Loucy (cell line): ENCODE measurements at regions not wholly inside any gene's neighbourhood (a gene's known extent, or its start where the extent isn't known, plus 50 kb on each side); places are given as distances from the start of the nearest gene placed in this dataset.

Experiments
- CTCF ChIP-seq: fragments of 200-600 bp; sonication (generic); conservative IDR thresholded peaks from 2 replicates; pipeline ENCODE4 v1.5.1; 2014; ENCODE audit warnings: mild to moderate bottlenecking, antibody characterized with exemption, low read length
- EZH2phosphoT487 ChIP-seq: fragments of 200-600 bp; IDR thresholded peaks from 2 replicates; pipeline ENCODE4 v1.6.1; 2018; ENCODE audit warnings: antibody characterized with exemption, mild to moderate bottlenecking, moderate library complexity, borderline replicate concordance

GRCh38 chr2:15722980-15723379 is 131.3 kb downstream of the DDX1 start:
- TF ChIP-seq CTCF (no peak), EZH2phosphoT487 (no peak)
